ENCODE measurements at regions not wholly inside any gene's neighbourhood (a gene's known extent, or its start where the extent isn't known, plus 50 kb on each side); places are given as distances from the start of the nearest gene placed in this dataset.

- TF ChIP-seq POLR2A (IDR thresholded peaks at IDR 0.05; ENCODE audit: borderline replicate concordance, extremely low read depth, insufficient read depth, insufficient read length) (no peak), MAX (IDR thresholded peaks at IDR 0.05) (no peak), POLR2AphosphoS5 (IDR thresholded peaks at IDR 0.05; ENCODE audit: low read depth, low read length) (no peak), CTCF (IDR thresholded peaks at IDR 0.05 in 2 of 3, conservative IDR thresholded peaks at IDR 0.05 in 1 of 3; ENCODE audit: borderline replicate concordance in 1 of 3, insufficient read depth in 1 of 3, low read depth in 2 of 3, low read length in 2 of 3) (no peak), YY1 (IDR thresholded peaks at IDR 0.05; ENCODE audit: extremely low read depth, insufficient replicate concordance, low read depth, low read length) (no peak), CEBPB (IDR thresholded peaks at IDR 0.05; ENCODE audit: low read depth) (no peak), EGR1 (IDR thresholded peaks at IDR 0.05; ENCODE audit: low read depth) (no peak), CBX3 (IDR thresholded peaks at IDR 0.05; ENCODE audit: low read depth) (no peak)
Observed at GRCh38 chr11:70567680-70568034, 169.3 kb downstream of the CTTN start.
